ENCODE measurements at regions not wholly inside any gene's neighbourhood (a gene's known extent, or its start where the extent isn't known, plus 50 kb on each side); places are given as distances from the start of the nearest gene placed in this dataset.

GRCh38 chr1:221309723-221310122 lies 430.5 kb downstream of the HLX start:
- no peak for DNase-seq

- no peak for DNase-seq
Measured at GRCh38 chr1:221310180-221310579, 430.9 kb downstream of the HLX start.

- DNase-seq: no peak
Measured at GRCh38 chr1:221315330-221315729, 426.6 kb downstream of the DUSP10 start.

- DNase-seq: no peak
Measured at GRCh38 chr1:221316491-221317056, 425.3 kb downstream of the DUSP10 start.

GRCh38 chr1:221317537-221317936 lies 424.4 kb downstream of the DUSP10 start:
- no peak for DNase-seq

GRCh38 chr1:221327954-221328353 lies 413.9 kb downstream of the DUSP10 start:
- no peak for DNase-seq

- no peak for DNase-seq
Measured at GRCh38 chr1:221328371-221328770, 413.5 kb downstream of the DUSP10 start.

- DNase-seq: no peak
Measured at GRCh38 chr1:221331273-221332183, 410.4 kb downstream of the DUSP10 start.

GRCh38 chr1:221334062-221334461 lies 407.8 kb downstream of the DUSP10 start:
- DNase-seq: no peak

- no peak for DNase-seq
Measured at GRCh38 chr1:221335161-221336101, 406.5 kb downstream of the DUSP10 start.

GRCh38 chr1:221336126-221336525 lies 405.8 kb downstream of the DUSP10 start:
- DNase-seq: no peak

GRCh38 chr1:221337106-221337505 lies 404.8 kb downstream of the DUSP10 start:
- DNase-seq: no peak

GRCh38 chr1:221343136-221343535 lies 398.8 kb downstream of the DUSP10 start:
- no peak for DNase-seq

- no peak for DNase-seq
Measured at GRCh38 chr1:221343607-221344006, 398.3 kb downstream of the DUSP10 start.

- no peak for DNase-seq
Measured at GRCh38 chr1:221344693-221345092, 397.2 kb downstream of the DUSP10 start.

GRCh38 chr1:221347706-221348105 lies 394.2 kb downstream of the DUSP10 start:
- no peak for DNase-seq

- no peak for DNase-seq
Measured at GRCh38 chr1:221350091-221350490, 391.8 kb downstream of the DUSP10 start.

GRCh38 chr1:221356693-221357092 lies 385.2 kb downstream of the DUSP10 start:
- no peak for DNase-seq

GRCh38 chr1:221363039-221363438 lies 378.9 kb downstream of the DUSP10 start:
- DNase-seq: no peak

GRCh38 chr1:221366495-221367110 lies 375.3 kb downstream of the DUSP10 start:
- no peak for DNase-seq

- DNase-seq: no peak
Measured at GRCh38 chr1:221371705-221372104, 370.2 kb downstream of the DUSP10 start.

GRCh38 chr1:221373795-221374194 lies 368.1 kb downstream of the DUSP10 start:
- DNase-seq: no peak

- no peak for DNase-seq
Measured at GRCh38 chr1:221376286-221376685, 365.6 kb downstream of the DUSP10 start.

All from effector CD4-positive, alpha-beta T cell (primary cell).